GM18520 (cell line): ENCODE measurements at regions not wholly inside any gene's neighbourhood (a gene's known extent, or its start where the extent isn't known, plus 50 kb on each side); places are given as distances from the start of the nearest gene placed in this dataset.
"Not testable (repeated sequence)": the region's sequence is repeated elsewhere in the genome, so short reads cannot be mapped to it uniquely, and the experiment has no call there.

Experiments
- ATAC-seq: cut with Tn5 transposase; IDR thresholded peaks from one replicate; pipeline ENCODE4 v1.9.1; 2021; ENCODE audit not compliant: unreplicated experiment

- ATAC-seq = no peak
These were observed 229.1 kb downstream of the S1PR1 start for GRCh38 chr1:101465941-101466340.

- ATAC-seq = no peak
These were observed 237.3 kb downstream of the S1PR1 start for GRCh38 chr1:101474039-101474665.

GRCh38 chr1:101476541-101476940 is 239.7 kb downstream of the S1PR1 start:
- ATAC-seq = no peak

- ATAC-seq = no peak
These were observed 243.1 kb downstream of the S1PR1 start for GRCh38 chr1:101479945-101480344.

GRCh38 chr1:101482306-101482705 is 245.5 kb downstream of the S1PR1 start:
- ATAC-seq = no peak

GRCh38 chr1:101483982-101484688 is 247.3 kb downstream of the S1PR1 start:
- no peak for ATAC-seq

GRCh38 chr1:101484689-101485338 is 248.0 kb downstream of the S1PR1 start:
- ATAC-seq = no peak

GRCh38 chr1:101485712-101486111 is 248.9 kb downstream of the S1PR1 start:
- ATAC-seq = no peak

- ATAC-seq = not testable (repeated sequence)
These were observed 255.3 kb downstream of the S1PR1 start for GRCh38 chr1:101492144-101492543.

GRCh38 chr1:101493920-101494319 is 257.1 kb downstream of the S1PR1 start:
- ATAC-seq = not testable (repeated sequence)

GRCh38 chr1:101496109-101496508 is 259.3 kb downstream of the S1PR1 start:
- no peak for ATAC-seq

- no peak for ATAC-seq
These were observed 261.2 kb downstream of the S1PR1 start for GRCh38 chr1:101497881-101498559.

- ATAC-seq = not testable (repeated sequence)
These were observed 267.3 kb downstream of the S1PR1 start for GRCh38 chr1:101504106-101504505.

GRCh38 chr1:101505240-101505639 is 268.4 kb downstream of the S1PR1 start:
- not testable (repeated sequence) for ATAC-seq

- no peak for ATAC-seq
These were observed 269.8 kb downstream of the S1PR1 start for GRCh38 chr1:101506541-101507164.

GRCh38 chr1:101507547-101507971 is 270.7 kb downstream of the S1PR1 start:
- no peak for ATAC-seq

- no peak for ATAC-seq
These were observed 272.1 kb downstream of the S1PR1 start for GRCh38 chr1:101508913-101509312.

GRCh38 chr1:101509370-101509769 is 272.6 kb downstream of the S1PR1 start:
- no peak for ATAC-seq

- no peak for ATAC-seq
These were observed 274.5 kb downstream of the S1PR1 start for GRCh38 chr1:101511202-101511891.

GRCh38 chr1:101520302-101520701 is 283.5 kb downstream of the S1PR1 start:
- peak; percentile 81 for ATAC-seq
